AG04450 (cell line): ENCODE measurements at regions not wholly inside any gene's neighbourhood (a gene's known extent, or its start where the extent isn't known, plus 50 kb on each side); places are given as distances from the start of the nearest gene placed in this dataset.

Experiments
- CTCF ChIA-PET: fragments of 300-600, 350-600 bp; formaldehyde crosslinking; extraction: SDS; loops from one replicate; lab custom pipeline; 2022; ENCODE audit warnings: antibody characterized with exemption, inconsistent platforms; lab: Charles Lee
- POLR2A ChIA-PET: fragments of 350-600 bp; formaldehyde crosslinking; extraction: SDS; loops from one replicate; lab custom pipeline; 2021; ENCODE audit warnings: antibody characterized with exemption, inconsistent platforms; lab: Yijun Ruan, JAX
- DNase-seq: peaks from one replicate; pipeline ENCODE4 v3.0.0-alpha.2; 2011; ENCODE audit warnings: low read depth, low spot score
- H3K27ac ChIP-seq: one replicate; pipeline ENCODE4 v1.5.1; 2012; ENCODE audit warnings: low read depth, low read length, control low read depth
- H3K27me3 ChIP-seq: one replicate; pipeline ENCODE4 v1.6.0; 2012; ENCODE audit warnings: low read length; ENCODE audit not compliant: control insufficient read depth, insufficient read depth
- H3K4me3 ChIP-seq: 2 replicates; pipeline ENCODE4 v1.5.1; 2011; ENCODE audit warnings: mild to moderate bottlenecking, low read depth, low read length, control low read depth
- H3K9me3 ChIP-seq: 2 replicates; pipeline ENCODE4 v1.5.1; 2012; ENCODE audit warnings: low read length; ENCODE audit not compliant: control insufficient read depth, insufficient read depth
- CTCF ChIP-seq: IDR thresholded peaks from 2 replicates; pipeline ENCODE4 v1.5.1; 2011; ENCODE audit warnings: low read depth, low read length, control low read depth, inconsistent platforms

- DNase-seq, result no peak
- H3K27me3 ChIP-seq, result no peaks in the 10 kb centered on the region
- H3K27ac ChIP-seq, result peak overlapping the region; percentile 82
- ChIA-PET CTCF (no interaction called here), POLR2A (no interaction called here)
- no peak overlapping the region for H3K4me3 ChIP-seq
- no peaks in the 10 kb centered on the region for H3K9me3 ChIP-seq
- TF ChIP-seq CTCF, result no peak
Measured at GRCh38 chr1:198880397-198880796, 241.6 kb downstream of the PTPRC start.

DNA sequence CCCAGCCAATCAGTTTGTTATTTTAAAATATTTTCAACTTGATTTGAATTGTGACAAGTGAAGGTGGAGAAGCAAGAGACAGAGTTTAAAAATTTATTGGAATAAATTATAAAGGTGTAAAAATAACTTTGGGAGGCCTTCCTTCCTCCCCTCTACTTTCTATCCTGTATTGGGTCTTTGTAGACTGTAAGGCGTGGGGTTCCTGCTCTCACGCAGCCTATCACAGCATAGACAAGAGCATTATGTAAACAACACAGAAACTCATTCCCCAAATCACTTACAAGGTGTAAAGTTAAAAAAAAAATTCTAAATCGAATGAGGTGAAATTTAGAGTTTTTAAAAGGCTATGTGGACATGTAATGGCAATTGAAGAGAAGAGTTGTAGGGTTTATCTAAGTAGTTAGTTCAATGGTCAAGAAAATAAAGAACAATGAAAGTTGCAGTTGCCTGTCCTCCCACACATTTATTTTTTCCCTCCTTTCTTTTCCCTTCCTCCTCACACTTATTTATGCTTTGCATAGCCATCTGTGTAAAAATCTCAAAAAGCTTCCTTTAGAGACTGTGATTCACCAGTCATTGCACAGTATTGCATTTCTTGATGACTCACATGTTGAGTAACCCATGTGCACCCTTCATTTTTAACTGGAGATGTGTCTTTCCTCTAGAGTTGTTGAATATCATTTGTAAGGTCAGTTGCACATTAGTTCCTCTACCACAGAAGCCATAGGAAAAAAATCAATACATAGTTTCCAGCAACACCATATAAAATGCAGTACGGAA, 242.2 kb downstream of the PTPRC start:
- DNase-seq, result peak; percentile 80
- H3K9me3 ChIP-seq, result no peaks in the 10 kb centered on the region
- ChIA-PET POLR2A (no interaction called here), CTCF (no interaction called here)
- no peaks in the 10 kb centered on the region for H3K27me3 ChIP-seq
- H3K27ac ChIP-seq, result peak overlapping the region; percentile 82
- no peak overlapping the region for H3K4me3 ChIP-seq
- no peak for TF ChIP-seq CTCF

DNA sequence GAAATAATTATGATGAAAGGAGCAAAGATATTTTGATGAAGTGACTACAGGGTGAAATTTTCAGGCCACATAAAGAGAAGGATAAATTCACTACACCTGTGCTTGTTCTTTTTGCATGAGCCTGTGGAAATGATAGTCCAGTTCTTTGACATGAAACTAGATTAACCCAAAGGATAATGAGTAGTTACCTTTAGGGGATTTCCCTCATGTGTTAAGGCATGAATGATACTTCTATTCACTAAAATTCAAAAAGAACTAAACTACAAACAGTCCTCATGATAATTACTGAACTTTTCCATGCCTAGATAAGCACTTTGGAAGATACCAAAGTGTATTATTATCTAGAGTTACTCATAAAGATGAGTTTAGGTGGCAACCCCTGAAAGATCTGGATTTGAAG, 244.3 kb downstream of the PTPRC start:
- ChIA-PET CTCF (no interaction called here), POLR2A (interaction anchor here (0.5 kb wide), 1 partner anchor 156 kb away, joined by 3 read pairs; no protein-coding TSS in a partner anchor)
- Histone ChIP-seq H3K27me3 (no peaks in the 10 kb centered on the region), H3K4me3 (no peak overlapping the region), H3K27ac (no peak overlapping the region), H3K9me3 (no peaks in the 10 kb centered on the region)
- TF ChIP-seq CTCF, result no peak
- DNase-seq, result no peak

DNA sequence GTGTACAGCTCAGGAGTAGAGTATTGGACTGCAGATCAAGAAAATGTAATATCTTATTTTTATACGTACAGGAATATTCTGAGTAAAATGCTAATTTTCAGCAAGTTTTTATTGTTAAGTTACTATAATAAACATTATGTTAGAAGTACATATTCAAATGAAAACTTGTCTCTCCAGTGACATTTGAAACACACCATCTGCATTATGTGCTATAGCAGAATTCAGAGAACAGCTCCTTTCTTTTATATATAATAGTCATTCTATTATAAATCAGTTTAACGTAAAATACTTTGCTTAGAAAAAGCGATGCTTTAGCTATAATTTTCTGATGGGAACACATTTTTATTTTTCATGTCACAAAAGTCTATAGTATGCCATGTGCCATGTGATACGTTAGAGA, 249.0 kb downstream of the PTPRC start:
- ChIA-PET CTCF (interaction anchor here (0.6 kb wide), 1 partner anchor 661 kb away, joined by 4 read pairs; no protein-coding TSS in a partner anchor), POLR2A (interaction anchor here (0.9 kb wide), 1 partner anchor 49 kb away, joined by 3 read pairs; no protein-coding TSS in a partner anchor)
- no peaks in the 10 kb centered on the region for H3K9me3 ChIP-seq
- no peak for DNase-seq
- H3K27ac ChIP-seq, result no peak overlapping the region
- no peak for TF ChIP-seq CTCF
- no peaks in the 10 kb centered on the region for H3K27me3 ChIP-seq
- no peak overlapping the region for H3K4me3 ChIP-seq

DNA sequence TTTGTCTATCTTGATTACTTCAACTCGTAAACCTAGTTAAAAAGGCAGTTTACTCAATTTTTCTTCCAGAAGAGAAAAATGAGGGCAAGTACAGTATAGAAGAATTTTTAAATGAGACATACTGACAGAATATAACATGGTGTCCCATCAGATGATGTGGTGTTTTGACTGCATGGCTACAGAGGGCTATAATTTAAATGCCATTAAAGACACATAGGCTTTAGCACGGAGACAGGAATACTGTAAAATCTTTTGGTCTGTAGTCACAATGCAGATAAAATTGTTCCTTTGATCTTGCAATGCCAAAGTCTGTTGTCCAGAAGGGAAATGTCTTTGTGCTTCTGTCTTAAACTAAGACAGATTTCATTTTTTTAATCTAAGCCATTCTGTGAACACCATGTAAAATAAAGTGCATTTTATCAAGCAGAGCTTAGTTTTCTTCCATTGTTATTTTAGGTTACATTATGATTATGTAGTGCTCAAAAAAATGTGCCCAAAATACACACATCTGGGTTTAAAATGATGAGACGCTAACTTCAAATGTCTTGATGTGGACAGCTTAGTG, 249.6 kb downstream of the PTPRC start:
- no peak for DNase-seq
- TF ChIP-seq CTCF, result no peak
- CTCF ChIA-PET, result no interaction called here

More for the DNA sequence above, 249.6 kb downstream of the PTPRC start:
- no peaks in the 10 kb centered on the region for H3K27me3 ChIP-seq
- no peak overlapping the region for H3K4me3 ChIP-seq
- no peak overlapping the region for H3K27ac ChIP-seq
- POLR2A ChIA-PET, result interaction anchor here (0.9 kb wide), 1 partner anchor 49 kb away, joined by 3 read pairs; no protein-coding TSS in a partner anchor
- no peaks in the 10 kb centered on the region for H3K9me3 ChIP-seq
